Testis (tissue), 2 donors: ENCODE measurements at regions not wholly inside any gene's neighbourhood (a gene's known extent, or its start where the extent isn't known, plus 50 kb on each side); places are given as distances from the start of the nearest gene placed in this dataset.

Experiments
- POLR2A ChIP-seq: fragments of 450-650 bp; IDR thresholded peaks from one replicate; pipeline ENCODE4 v1.6.1; 2017; ENCODE audit warnings: antibody characterized with exemption, mild to moderate bottlenecking, moderate library complexity
- TF ChIP-seq, protein P1 (sequence below), 3 experiments: fragments of 450-650 bp in 2 of 3; fragments of 200-600 bp in 1 of 3; sonication (generic) in 1 of 3; IDR thresholded peaks; one replicate each; pipeline ENCODE4 v1.5.1; 2016 to 2019; ENCODE audit warnings: antibody characterized with exemption in 3 of 3, mild to moderate bottlenecking in 2 of 3, moderate library complexity in 1 of 3

DNA sequence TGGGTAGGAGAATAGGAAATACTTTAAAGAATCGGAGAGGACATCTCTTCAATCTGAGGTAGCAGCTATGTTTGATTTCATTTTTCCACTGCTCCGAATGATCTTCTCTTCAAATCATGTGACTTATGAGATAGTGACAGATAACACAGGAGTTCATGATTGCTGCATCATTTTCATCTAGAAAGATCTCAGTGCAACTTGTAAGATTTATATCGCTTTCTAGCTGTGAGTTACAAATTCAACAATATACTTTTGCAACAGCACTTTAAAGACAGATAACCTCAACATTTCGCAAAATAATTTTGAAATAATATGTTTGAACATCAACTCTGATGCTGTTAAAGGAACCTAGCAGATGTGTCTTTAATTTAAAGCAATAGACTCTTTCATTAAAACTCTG lies 99.9 kb upstream of the CCDC80 start:
- no peak for TF ChIP-seq POLR2A
- TF ChIP-seq, protein P1, sequence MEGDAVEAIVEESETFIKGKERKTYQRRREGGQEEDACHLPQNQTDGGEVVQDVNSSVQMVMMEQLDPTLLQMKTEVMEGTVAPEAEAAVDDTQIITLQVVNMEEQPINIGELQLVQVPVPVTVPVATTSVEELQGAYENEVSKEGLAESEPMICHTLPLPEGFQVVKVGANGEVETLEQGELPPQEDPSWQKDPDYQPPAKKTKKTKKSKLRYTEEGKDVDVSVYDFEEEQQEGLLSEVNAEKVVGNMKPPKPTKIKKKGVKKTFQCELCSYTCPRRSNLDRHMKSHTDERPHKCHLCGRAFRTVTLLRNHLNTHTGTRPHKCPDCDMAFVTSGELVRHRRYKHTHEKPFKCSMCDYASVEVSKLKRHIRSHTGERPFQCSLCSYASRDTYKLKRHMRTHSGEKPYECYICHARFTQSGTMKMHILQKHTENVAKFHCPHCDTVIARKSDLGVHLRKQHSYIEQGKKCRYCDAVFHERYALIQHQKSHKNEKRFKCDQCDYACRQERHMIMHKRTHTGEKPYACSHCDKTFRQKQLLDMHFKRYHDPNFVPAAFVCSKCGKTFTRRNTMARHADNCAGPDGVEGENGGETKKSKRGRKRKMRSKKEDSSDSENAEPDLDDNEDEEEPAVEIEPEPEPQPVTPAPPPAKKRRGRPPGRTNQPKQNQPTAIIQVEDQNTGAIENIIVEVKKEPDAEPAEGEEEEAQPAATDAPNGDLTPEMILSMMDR (IDR thresholded peaks at IDR 0.05), result no peak
